M059J (cell line): ENCODE measurements at regions not wholly inside any gene's neighbourhood (a gene's known extent, or its start where the extent isn't known, plus 50 kb on each side); places are given as distances from the start of the nearest gene placed in this dataset.

Source experiments
- DNase-seq: peaks from one replicate; pipeline ENCODE4 v3.0.0-alpha.2; 2012; ENCODE audit warnings: low read depth

DNA sequence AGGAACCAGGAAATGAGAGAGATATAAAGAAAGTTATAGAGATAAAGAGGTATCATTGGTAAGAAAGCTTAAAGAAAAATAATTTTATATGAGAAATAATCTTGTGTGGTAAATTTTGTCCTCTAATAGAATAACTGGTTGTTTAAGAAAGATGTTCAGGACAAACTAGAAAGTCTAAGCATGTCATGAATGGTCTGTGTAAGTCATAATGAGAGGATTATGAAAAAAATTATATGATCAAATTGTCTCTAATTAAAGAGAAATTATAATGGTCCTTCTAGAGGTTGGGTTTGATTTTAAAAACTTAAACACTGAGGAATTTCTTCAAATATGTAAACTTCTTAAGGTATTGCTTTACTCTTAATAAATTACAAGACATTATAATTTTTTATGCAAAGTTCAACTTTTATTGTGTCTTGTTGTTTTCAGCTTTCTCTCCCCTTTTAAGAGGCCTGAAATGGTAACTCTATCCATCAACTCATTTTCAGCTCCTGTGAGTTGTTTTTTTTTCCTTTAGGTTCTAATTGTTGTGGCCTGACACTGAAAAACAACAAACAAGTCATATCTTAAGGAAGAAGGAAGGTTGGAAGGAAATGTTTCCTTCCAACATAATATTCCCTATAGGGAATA is 88.2 kb upstream of the CNOT2 start:
- peak; percentile 10 for DNase-seq

DNA sequence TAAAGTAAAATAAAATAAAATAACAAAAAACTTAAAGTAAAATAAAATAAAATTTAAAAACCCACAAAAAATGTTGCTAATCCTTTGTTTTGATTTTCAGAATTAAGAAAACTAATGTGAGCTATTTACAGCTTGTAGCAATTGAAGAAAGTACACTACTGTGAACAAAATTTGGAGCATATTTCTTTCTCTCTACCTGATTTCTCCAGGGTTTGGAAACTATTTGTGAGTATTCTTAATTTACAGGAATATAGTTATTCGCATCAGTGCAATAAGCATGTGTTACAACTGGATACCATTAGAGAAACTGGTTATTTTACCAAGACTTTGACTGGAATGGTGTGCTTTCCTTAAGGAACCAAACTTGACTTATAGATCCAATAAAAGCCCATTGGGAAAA is 86.1 kb upstream of the CNOT2 start:
- DNase-seq = no peak

DNA sequence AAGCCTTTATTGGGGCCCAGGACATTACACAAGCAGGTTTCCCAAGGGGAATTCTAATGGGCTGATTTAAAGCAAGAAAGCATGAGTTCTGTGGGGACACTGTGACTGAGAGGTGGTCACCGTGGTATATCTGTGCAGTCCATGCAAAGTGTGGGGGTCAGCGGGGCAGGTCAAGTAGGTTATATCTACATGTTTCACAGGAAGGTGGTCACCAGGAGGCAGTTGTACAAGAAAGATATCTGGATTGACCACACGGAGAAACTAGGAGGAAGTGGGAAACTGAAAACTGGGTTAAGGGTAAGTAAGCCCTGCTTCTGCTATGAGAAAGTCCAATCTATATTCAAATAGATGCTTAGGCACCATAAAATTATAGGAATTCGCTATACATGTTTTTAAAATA is 77.8 kb upstream of the CNOT2 start:
- no peak for DNase-seq

- no peak for DNase-seq
Measured at GRCh38 chr12:70176290-70176689, 66.9 kb upstream of the CNOT2 start.

GRCh38 chr12:70177631-70178030 is 65.6 kb upstream of the CNOT2 start:
- DNase-seq = no peak

DNA sequence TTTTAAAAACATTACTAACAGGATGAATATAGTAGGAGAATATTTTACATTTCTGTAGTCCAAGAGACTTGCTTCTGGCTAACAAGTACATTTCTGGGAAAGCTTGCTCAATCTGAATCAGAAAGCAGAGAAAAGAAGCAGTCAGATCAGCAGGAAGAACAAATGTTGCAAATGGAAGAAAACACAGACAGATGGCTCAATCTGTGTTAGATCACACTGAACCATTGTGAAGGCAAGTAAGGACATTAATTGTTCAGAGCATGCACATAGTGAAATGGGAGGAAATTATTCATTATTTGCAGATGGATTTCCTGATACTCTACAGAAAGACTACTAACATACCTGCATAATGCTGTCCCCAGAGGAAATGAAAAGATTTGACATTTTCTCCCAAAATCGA is 65.2 kb upstream of the CNOT2 start:
- DNase-seq = no peak

DNA sequence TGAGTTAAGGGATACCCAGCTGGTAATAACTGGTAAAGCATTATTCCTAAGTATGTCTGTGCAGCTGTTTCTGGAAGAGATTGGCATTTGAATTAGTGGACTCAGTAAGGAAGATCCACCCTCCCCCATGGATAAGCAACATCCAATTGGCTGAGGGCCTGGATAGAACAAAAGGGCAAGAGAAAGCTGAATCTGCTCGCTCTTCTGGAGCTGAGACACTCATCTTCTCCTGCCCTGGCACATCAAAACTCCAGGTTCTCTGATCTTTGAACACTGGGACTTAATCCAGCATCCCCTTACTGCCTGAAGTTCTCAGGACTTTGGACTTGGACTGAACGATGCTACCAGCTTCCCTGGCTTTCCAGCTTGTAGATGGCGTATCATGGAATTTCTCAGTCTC is 63.1 kb upstream of the CNOT2 start:
- DNase-seq = no peak

DNA sequence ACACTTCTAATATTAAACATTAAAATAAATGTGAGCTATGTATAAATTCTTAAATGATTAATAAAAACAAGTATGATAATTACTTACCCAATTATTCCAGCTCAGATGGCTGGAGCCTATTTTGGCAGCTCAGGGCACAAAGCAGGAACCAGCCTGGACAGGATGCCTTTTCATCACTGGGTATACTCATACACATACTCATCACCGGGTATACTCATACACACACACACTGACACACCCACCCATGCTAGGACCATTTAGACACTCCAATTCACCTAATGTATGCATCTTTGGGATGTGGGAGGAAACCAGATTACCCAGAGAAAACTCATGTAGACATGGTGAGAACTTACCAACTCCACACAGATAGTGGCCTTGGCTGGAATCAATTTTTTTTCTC is 57.9 kb upstream of the CNOT2 start:
- no peak for DNase-seq

- DNase-seq = no peak
Measured at GRCh38 chr12:70186436-70186835, 56.8 kb upstream of the CNOT2 start.

- DNase-seq = peak; percentile 16
Measured at GRCh38 chr12:70190262-70191010, 52.8 kb upstream of the CNOT2 start.
